ENCODE measurements at regions not wholly inside any gene's neighbourhood (a gene's known extent, or its start where the extent isn't known, plus 50 kb on each side); places are given as distances from the start of the nearest gene placed in this dataset.
"Not testable (repeated sequence)": the region's sequence is repeated elsewhere in the genome, so short reads cannot be mapped to it uniquely, and the experiment has no call there.

DNA sequence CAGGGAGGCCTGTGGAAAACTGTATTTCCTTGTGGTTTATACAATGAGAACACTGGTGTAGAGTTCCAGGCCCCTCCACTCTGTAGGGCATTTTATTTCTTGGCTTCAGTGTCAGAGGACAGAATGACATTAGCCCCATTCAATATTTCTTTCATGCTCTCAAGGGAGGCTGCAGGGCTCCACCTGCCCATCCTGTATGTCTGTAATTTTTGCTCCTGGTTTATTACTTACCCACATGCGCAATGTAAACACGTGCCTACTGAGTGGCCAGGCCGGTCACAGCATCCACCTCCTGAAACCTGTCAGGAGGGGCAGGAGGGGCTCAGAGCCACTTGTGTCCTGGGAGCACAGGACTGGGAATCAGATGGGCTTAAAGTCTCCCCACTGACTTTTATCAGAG is 82.4 kb downstream of the GADD45G start:
- DNase-seq: no peak

DNA sequence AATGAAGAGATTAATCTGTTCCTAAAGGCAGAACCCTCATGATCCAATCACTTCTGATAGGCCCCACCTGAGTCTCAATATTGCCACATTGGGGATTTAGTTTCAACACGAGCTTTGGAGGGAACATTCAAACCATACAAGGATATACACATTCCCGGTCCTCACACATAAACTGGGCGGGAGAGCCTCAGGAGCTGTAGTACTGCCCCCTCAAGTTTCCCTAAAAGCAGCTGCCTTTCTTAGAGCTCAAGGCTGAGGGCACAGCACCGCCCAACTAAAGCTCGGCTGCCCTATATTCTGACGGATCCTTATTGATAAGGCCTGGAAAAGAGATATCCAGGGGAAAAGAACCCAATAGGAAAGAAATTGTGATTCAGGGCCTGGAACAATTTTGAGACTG is 83.0 kb downstream of the GADD45G start:
- no peak for DNase-seq
- in situ Hi-C loops (cut with HindIII; ENCODE audit: low pct_ligation_motif_present, low pct_unique_long_range_greater_than_20kb, low sequenced_read_pairs): no loop called here

More for the DNA sequence above, 82.4 kb downstream of the GADD45G start:
- in situ Hi-C loops (cut with HindIII; ENCODE audit: low pct_ligation_motif_present, low pct_unique_long_range_greater_than_20kb, low sequenced_read_pairs): no loop called here

DNA sequence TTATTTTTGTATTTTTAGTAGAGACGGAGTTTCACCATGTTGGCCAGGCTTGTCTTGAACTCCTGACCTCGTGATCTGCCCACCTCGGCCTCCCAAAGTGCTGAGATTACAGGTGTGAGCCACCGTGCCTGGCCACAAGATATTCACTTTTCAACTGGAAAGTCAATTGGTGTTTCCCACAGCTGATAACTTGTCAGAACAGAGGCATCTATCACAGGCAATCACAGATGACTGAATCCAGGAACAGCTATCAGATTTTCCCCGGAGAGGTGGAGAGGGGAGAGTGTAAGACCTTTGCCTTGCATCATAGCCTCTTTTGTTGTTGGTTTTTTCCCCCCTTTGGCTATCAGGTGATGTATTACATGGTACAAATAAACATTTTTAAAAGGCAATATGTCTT is 84.5 kb downstream of the GADD45G start:
- DNase-seq; in situ Hi-C loops (cut with HindIII; ENCODE audit: low pct_ligation_motif_present, low pct_unique_long_range_greater_than_20kb, low sequenced_read_pairs): not testable (repeated sequence)

DNA sequence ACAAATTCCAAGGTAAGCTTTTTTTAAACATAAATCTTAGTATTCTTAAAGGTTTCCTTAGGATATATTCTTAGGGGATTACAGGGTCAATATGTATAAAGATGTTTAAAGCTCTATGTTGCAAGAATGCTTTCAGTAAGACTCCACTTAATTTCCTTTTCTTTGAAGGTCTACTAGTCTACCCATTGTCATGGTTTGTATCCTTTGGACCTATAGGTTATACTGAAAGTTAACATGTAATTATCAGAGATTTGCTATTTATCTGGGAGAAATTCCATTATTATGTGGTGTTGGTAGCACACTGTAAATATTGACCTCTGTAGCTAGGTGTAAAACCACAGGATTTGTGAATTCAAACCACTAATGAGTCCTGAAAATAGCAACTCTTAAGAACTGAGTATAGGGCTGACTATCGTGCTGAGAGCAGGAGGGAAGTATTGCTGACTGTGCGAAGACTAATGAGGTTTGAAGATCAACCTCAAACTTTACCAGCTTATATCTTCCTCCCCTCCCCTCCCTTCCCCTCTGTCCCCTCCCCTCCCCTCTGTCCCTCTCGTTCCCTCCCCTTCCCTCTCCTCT is 85.6 kb downstream of the GADD45G start:
- DNase-seq: no peak
- in situ Hi-C loops (cut with HindIII; ENCODE audit: low pct_ligation_motif_present, low pct_unique_long_range_greater_than_20kb, low sequenced_read_pairs): no loop called here

DNA sequence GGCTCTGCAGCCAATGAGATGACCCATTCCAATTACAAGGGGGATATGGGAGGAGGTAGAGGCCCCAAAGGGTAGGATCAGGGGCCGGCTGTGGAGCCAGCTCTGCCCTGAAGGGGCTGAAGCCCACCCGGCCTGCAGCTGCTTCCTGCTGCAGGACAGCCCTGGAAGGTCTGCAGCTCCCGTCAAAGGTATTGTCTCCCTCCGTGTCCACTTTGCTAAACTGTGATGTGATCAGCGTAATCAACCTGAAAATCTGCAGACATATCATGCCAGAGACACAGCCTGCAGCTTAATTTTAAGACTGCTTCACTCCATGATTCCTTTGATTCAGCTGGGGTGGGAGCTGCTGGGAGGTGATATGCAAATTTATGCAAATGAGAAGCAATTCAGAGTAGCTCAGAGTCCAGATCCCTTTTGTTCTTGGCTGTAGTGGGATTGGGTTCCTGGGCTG is 90.7 kb downstream of the GADD45G start:
- in situ Hi-C loops (cut with HindIII; ENCODE audit: low pct_ligation_motif_present, low pct_unique_long_range_greater_than_20kb, low sequenced_read_pairs): no loop called here
- DNase-seq: no peak

DNA sequence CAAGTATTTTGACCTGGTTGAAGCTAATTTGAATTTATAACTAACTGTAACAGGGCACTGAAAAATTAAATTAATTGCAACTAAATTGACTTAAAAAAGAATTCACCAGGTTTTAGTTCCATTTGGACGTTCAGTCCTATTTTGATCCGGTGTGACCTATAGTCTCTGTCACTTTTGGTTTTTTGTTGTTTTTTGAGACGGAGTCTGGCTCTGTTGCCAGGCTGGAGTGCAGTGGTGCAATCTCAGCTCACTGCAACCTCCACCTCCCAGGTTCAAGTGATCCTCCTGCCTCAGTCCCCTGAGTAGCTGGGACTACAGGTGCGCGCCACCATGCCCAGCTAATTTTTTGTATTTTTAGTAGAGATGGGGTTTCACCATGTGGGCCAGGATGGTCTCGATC is 91.2 kb downstream of the GADD45G start:
- in situ Hi-C loops (cut with HindIII; ENCODE audit: low pct_ligation_motif_present, low pct_unique_long_range_greater_than_20kb, low sequenced_read_pairs): not testable (repeated sequence)

DNA sequence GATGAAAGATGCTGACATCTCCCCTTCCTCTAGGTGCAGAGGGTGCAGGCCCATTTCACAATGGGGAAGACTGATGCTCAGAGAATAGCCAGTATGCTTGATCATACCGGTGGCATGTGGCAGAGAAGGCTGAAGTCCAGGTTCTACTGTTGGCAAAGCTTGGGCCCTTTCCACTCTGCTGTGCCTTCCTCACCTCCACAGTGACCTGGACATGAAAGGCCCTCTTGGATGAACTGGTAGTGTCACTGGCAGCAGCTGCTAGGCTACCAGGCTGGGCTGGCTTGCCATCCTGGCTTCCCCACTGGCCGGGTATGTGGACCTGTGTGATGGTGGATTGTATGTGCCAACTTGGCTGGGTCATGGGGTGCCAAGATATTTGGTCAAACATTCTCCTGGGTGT is 92.0 kb downstream of the GADD45G start:
- DNase-seq: no peak
- in situ Hi-C loops (cut with HindIII; ENCODE audit: low pct_ligation_motif_present, low pct_unique_long_range_greater_than_20kb, low sequenced_read_pairs): no loop called here

More for the DNA sequence above, 91.2 kb downstream of the GADD45G start:
- not testable (repeated sequence) for DNase-seq

DNA sequence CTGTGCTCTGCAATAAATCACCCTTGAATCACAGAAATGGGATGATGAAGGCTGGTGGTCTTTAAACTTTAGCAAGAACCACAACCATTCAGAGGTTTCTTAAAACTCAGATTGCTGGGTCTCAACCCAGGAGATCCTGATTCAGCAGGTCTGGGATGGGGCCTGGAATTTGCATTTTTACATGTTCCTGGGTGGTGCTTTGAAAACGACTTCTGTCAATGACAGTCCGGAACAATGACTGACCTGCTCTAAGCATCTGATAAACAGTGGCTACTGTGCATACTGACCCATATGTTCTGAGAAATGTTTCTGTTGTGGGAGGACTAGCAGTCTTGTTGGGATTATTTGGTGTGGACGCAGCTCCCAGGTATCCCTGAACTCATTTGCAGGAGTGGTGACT is 92.7 kb downstream of the GADD45G start:
- in situ Hi-C loops (cut with HindIII; ENCODE audit: low pct_ligation_motif_present, low pct_unique_long_range_greater_than_20kb, low sequenced_read_pairs): no loop called here
- no peak for DNase-seq

DNA sequence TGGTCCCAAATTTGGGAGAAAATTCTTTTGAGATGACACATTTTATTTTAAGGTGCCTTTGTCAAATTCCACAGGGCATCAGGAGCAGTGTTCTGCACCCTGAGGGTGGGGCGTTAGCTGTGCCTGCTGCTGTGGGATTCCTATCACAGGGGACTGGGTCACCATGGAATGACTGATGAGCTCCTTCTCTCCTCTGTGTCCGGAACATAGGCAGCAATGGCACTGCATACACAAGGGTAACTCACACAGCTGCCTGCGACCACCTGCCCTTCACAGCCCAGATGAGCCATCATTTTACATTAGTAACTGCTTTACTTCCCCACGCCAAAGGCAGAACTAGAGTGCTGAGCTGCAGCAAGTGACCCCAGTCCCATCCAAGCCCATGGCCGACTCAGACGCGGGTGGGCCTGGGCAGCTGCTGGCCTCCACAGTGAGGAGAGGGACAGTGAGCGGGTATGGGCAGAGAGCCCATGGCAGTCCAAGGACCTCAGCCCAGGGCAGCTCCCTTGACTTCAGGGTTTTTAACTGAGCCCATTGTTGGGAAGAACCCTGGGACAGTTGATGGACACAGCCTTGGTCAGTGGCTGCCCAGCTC is 93.7 kb downstream of the GADD45G start:
- in situ Hi-C loops (cut with HindIII; ENCODE audit: low pct_ligation_motif_present, low pct_unique_long_range_greater_than_20kb, low sequenced_read_pairs): no loop called here
- DNase-seq: no peak

DNA sequence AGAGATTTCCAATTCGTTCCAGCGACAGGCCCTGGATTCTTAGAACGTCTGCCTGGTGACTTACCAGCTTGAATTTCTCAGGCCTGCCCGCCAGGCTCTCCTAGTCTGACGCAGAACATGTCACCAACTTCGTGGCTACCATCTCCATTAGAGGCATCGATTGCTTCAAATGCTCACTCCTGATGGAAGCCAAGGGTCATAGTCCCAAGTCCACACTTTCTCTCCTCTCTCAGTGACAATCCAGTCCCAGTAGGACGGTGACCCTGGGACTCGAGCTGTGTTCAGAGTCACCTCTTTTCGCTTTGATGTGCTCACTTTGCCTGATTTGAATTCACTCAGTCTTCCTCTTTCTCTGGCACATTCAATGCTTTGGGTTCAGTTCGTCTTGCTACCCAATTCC is 94.8 kb downstream of the GADD45G start:
- no peak for DNase-seq
- in situ Hi-C loops (cut with HindIII; ENCODE audit: low pct_ligation_motif_present, low pct_unique_long_range_greater_than_20kb, low sequenced_read_pairs): no loop called here

DNA sequence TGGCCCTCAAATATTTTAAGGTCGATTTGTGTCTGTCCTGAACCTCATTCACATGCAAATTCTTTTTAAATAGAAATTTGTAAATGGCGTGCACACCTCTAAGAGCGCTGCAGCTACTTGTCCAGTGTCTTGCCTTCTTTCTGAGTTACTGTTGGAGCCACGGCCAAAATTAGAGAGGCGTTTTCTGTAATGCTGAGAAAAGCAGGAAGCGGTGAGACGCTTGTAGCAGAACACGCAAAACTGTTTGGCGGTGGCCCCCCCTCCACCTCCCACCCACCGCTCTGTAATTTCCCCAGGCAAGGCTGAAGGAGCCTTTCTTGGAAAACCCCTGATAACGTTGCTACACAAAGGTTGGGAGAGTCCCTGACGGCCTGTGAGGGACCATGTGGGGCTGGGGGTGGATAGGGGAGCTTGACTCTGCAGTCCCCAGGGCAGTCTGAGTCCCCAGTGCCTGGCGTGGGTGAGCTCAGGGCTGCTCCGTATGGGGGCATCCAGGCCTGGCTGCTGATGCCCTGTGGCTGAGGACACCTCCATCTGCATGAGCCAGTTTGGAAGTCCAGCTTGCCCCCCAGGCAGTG is 96.5 kb downstream of the GADD45G start:
- no peak for DNase-seq
- in situ Hi-C loops (cut with HindIII; ENCODE audit: low pct_ligation_motif_present, low pct_unique_long_range_greater_than_20kb, low sequenced_read_pairs): no loop called here

DNA sequence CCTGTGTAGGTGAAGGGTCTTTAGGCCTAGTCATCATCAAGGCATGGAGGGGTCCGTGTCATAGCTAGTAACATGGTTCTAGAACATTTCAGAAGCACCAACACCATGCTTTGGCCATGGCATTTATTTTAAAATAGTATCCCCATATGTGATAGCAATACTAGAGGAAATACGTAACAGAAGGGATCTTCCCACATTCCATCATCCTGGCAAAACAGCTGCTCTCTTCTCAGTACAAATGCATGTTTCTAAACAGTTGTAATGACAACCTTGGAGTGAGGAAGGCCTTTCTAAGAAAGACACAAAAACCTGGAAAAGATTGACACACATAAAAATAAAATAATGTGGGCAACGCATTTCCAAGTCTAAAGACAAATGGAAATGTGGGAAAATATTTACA is 97.6 kb downstream of the GADD45G start:
- in situ Hi-C loops (cut with HindIII; ENCODE audit: low pct_ligation_motif_present, low pct_unique_long_range_greater_than_20kb, low sequenced_read_pairs): no loop called here
- no peak for DNase-seq

DNA sequence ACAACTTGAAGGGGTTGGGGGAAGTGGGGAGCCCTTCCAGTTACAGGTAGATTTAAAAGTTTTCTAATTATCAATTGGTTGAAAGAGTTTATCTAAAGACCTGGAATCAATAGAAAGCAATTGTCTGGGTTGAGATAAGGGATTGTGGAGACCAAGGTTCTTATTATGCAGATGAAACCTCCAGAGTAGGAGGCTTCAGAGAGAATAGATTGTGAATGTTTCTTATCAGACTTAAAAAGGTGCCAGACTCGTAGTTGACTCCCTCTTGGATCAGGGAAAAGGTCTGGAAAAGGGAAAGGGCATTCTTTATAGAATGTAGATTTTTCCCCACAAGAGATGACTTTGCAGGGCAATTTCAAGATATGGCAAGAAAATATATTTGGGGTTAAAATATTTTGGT is 100.8 kb downstream of the GADD45G start:
- DNase-seq: no peak

DNA sequence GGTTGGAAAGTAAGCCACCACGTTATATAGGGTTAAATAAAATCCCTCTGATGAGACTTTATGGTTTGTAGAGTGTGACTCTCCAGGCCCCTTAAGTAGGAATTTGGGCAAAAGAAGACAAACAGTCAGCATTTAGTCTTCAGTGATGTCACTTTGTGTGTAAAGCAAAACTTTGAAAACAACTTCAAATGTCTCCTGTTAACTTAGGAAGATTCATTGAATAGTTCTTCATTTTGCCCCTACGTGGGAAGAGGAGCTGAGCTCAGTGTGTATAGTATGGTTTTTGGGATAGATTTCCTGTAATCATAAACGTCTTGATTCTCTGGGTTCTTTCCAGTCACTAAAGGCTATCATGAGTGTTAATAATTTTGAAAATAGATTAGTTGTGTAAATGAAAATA is 101.3 kb downstream of the GADD45G start:
- DNase-seq: no peak
- in situ Hi-C loops (cut with HindIII; ENCODE audit: low pct_ligation_motif_present, low pct_unique_long_range_greater_than_20kb, low sequenced_read_pairs): no loop called here

More for the DNA sequence above, 100.8 kb downstream of the GADD45G start:
- in situ Hi-C loops (cut with HindIII; ENCODE audit: low pct_ligation_motif_present, low pct_unique_long_range_greater_than_20kb, low sequenced_read_pairs): no loop called here

DNA sequence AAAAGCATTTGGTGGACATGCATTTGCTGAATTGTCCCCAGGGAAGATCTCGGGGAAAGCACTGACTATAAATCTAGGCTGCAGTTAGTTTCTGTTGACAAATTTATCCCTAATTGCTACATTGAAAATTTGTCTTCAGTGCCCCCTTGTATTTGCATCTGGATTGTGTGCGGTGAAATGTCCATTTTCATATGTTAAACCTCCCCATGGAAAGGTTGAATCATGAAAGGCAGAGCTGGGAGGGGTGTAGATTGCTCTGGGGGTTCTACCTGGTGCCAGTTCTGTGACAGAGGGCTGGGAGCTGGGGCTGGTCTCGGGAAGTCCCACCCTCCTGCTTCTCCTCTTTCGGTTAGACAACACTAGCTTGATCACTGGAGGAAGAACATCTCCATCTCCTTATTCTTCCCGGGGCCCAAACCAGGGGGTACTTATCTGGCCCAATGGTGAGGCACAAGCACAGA is 101.9 kb downstream of the GADD45G start:
- no peak for DNase-seq
- in situ Hi-C loops (cut with HindIII; ENCODE audit: low pct_ligation_motif_present, low pct_unique_long_range_greater_than_20kb, low sequenced_read_pairs): no loop called here

DNA sequence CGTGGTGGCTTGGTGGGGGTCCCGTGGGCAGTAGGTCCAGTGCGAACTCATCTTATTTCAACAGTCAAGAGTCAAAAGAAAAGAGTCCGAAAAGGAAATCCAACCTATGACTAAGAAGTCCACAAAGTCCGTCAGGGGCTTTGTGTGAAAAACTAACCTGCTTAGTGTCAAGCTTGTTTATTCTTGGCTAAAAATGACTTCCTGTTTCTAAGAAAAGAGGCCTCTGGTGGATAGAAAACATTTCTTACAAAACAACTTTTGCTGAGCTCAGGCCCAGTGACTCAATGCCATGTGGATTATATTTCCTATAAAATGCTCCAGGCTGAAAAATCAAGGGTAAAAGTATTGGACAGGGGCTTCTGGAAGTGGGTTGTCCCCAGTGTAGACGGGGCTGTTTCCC is 105.9 kb downstream of the GADD45G start:
- no peak for DNase-seq

DNA sequence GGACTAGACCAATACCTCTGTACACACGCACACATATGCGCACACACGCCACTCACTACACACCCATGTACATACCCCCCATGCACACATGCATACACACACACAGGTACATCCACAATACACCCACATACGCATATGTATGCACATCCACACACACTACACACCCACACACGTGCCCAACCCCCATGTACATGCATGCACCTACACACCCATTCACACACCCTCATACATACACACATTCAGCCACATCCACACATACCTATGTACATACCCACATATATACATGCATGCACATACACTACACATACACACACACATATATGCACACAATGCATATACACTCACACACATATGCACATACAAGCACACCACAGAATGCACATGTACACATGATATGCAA is 107.1 kb downstream of the GADD45G start:
- no peak for DNase-seq
- in situ Hi-C loops (cut with HindIII; ENCODE audit: low pct_ligation_motif_present, low pct_unique_long_range_greater_than_20kb, low sequenced_read_pairs): no loop called here

More for the DNA sequence above, 105.9 kb downstream of the GADD45G start:
- in situ Hi-C loops (cut with HindIII; ENCODE audit: low pct_ligation_motif_present, low pct_unique_long_range_greater_than_20kb, low sequenced_read_pairs): no loop called here

DNA sequence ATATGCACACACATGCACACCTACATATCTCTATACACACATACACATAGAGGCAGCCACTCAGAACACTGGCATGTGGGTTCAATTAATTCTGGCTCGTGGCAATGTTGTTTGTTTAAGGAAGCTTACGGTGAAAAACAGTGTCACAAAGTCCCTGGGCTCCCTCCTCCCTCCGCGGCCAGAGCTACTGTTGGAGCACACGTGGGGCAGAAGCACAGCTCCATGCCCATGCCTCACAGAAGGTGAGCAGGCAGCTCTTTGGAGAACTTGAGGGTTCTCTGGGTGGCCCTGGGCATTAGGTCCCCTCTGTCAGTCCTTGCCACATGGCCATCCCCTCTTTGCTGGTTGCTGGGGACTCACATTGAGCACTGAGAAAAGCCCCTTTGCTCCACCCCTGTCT is 107.5 kb downstream of the GADD45G start:
- DNase-seq: no peak

DNA sequence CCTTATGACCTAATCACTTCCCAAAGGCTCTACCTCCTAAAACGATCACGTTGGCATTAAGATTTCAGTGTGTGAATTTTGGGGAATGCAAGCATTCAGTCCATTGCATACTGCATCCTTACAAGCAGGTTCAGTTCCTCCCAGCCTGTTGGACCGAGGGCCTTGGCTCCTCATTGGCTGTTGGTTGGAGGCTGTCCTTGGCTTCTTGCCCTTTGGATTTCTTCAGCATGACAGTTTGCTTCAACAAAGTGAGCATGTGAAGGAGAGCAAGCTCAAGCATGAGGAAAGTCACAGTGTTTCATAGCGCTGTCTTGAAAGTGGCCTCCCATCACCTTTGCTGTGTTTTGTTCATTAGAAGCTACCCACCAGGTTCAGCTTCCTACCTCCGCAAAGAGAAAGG is 109.5 kb downstream of the GADD45G start:
- no peak for DNase-seq
- in situ Hi-C loops (cut with HindIII; ENCODE audit: low pct_ligation_motif_present, low pct_unique_long_range_greater_than_20kb, low sequenced_read_pairs): no loop called here

More for the DNA sequence above, 107.5 kb downstream of the GADD45G start:
- in situ Hi-C loops (cut with HindIII; ENCODE audit: low pct_ligation_motif_present, low pct_unique_long_range_greater_than_20kb, low sequenced_read_pairs): no loop called here

DNA sequence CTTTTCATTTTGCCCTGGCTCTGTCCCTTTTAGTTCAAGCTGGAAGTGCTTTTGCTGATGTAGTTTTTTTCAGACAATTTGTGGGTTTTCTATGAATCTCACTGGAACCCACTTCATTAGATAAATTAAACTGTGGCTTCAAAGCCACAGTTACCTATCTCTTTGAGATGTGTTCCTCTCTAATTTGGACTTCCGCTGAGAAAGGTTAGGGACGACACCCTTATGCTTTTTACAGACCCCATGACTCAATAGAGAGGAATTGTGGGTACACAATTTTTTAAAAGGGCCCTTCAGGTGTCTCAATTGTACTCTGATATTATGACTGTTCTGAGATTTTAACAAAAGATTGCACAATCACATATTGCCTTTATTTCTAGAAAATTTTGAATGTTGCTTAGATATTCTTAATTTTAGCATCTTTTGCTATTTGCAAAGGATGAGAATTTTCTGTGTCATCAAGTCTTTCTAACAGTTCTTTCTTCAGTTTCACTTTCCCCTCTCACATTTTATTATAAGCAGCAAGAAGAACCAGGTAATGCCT is 110.6 kb downstream of the GADD45G start:
- in situ Hi-C loops (cut with HindIII; ENCODE audit: low pct_ligation_motif_present, low pct_unique_long_range_greater_than_20kb, low sequenced_read_pairs): no loop called here
- no peak for DNase-seq

Data from ACHN (cell line).